ENCODE measurements at regions not wholly inside any gene's neighbourhood (a gene's known extent, or its start where the extent isn't known, plus 50 kb on each side); places are given as distances from the start of the nearest gene placed in this dataset.

DNA sequence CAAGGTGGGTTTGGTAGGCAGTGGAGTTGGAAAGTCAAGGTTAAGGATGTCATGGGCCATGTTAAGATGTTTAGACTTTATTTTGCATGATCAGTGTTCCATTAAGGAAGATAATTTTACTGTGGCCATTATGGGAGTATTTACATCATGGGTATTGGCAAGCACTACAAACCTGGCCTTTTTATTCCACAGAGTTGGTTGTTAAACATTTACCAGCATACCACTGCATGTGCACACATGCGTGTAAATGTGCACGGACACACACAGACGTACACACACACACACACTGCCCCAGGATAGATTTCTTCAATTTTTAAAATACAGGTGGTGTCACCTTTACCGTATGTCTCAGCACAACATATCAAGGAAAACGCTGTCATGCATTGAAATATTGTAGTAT lies 51.4 kb upstream of the ITGA6 start:
- TF ChIP-seq, protein P1, sequence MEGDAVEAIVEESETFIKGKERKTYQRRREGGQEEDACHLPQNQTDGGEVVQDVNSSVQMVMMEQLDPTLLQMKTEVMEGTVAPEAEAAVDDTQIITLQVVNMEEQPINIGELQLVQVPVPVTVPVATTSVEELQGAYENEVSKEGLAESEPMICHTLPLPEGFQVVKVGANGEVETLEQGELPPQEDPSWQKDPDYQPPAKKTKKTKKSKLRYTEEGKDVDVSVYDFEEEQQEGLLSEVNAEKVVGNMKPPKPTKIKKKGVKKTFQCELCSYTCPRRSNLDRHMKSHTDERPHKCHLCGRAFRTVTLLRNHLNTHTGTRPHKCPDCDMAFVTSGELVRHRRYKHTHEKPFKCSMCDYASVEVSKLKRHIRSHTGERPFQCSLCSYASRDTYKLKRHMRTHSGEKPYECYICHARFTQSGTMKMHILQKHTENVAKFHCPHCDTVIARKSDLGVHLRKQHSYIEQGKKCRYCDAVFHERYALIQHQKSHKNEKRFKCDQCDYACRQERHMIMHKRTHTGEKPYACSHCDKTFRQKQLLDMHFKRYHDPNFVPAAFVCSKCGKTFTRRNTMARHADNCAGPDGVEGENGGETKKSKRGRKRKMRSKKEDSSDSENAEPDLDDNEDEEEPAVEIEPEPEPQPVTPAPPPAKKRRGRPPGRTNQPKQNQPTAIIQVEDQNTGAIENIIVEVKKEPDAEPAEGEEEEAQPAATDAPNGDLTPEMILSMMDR (IDR thresholded peaks at IDR 0.05; ENCODE audit: low read length): no peak
- no peak for TF ChIP-seq EZH2 (IDR thresholded peaks at IDR 0.05; ENCODE audit: borderline replicate concordance, low read length)

Data from OCI-LY1 (cell line).